ENCODE measurements at regions not wholly inside any gene's neighbourhood (a gene's known extent, or its start where the extent isn't known, plus 50 kb on each side); places are given as distances from the start of the nearest gene placed in this dataset.

DNA sequence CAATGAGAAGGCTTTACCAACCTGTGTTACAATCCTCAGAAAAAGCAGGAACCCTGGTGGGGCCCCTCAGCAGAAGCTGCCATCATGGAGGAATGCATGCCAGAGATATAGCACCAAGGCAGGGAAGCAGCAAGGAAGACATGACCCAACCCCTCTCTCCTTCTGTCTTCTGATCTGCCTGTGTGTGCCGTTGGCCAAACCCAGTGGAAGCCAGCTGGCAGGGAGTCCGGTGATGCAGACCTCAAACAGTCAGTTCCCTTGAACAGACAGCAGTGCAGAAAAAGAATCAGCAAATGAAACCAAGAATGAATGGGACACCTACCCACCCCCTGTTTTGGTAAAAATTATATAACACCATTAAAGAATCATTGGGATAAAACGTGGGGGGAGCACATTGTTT, 234.2 kb downstream of the ZNF608 start:
- no peaks in the 10 kb centered on the region for H3K9me3 ChIP-seq (ENCODE audit: control insufficient read depth, low read depth, low read length)
- H3K79me1 ChIP-seq (ENCODE audit: insufficient read depth, low read depth, low read length, poor library complexity, severe bottlenecking) = no peaks in the 10 kb centered on the region
- H3K27ac ChIP-seq (ENCODE audit: insufficient read length, low read depth, low read length) = no peak overlapping the region
- no peak overlapping the region for H3K18ac ChIP-seq (ENCODE audit: insufficient read length, low read depth, low read length)
- H2BK20ac ChIP-seq (ENCODE audit: low read depth, low read length, poor library complexity, severe bottlenecking) = no peak overlapping the region
- no peak overlapping the region for H2BK5ac ChIP-seq (ENCODE audit: insufficient read length, low read length)
- H4K8ac ChIP-seq (replicated peaks; ENCODE audit: insufficient read length, low read depth, low read length) = no peak overlapping the region
- H3K23ac ChIP-seq (ENCODE audit: insufficient read length, low read depth, low read length) = no peak overlapping the region
- peaks cover under 1% of the 10 kb centered on the region; the same call in 1 of the 2 replicates for H3K4me1 ChIP-seq (ENCODE audit: insufficient read depth, low read length)
- H3K14ac ChIP-seq (ENCODE audit: insufficient read depth, low read length) = no peak overlapping the region
- H4K5ac ChIP-seq (ENCODE audit: insufficient read length, low read depth, low read length) = no peak overlapping the region
- no CpG with 5 or more reads among the region's 3 CpGs for WGBS (ENCODE audit: extremely low coverage, insufficient read length, low lambda C conversion rate)
- H3K4me2 ChIP-seq (ENCODE audit: insufficient read depth, insufficient read length, low read length) = no peak overlapping the region
- Mint-ChIP-seq H3K36me3 (ENCODE audit: insufficient read depth in 1 of 3, low read depth in 3 of 3) (no peaks in the 10 kb centered on the region), H3K4me3 (no peak overlapping the region), H3K4me1 (peaks cover 13 to 17% of the 10 kb centered on the region in 2 experiments), H3K27ac (no peak overlapping the region), H3K9me3 (no peaks in the 10 kb centered on the region; a peak in 1 of 5 replicates), H3K27me3 (ENCODE audit: low read depth) (no peaks in the 10 kb centered on the region; the same call in 1 of the 2 replicates)
- DNase-seq = no peak
- H3T11ph ChIP-seq (ENCODE audit: low read length) = no peak overlapping the region
- H3K27me3 ChIP-seq (ENCODE audit: insufficient read depth, low read length) = no peaks in the 10 kb centered on the region
- H4K20me1 ChIP-seq (ENCODE audit: control insufficient read depth, insufficient read depth, insufficient read length) = no peaks in the 10 kb centered on the region
- no peak overlapping the region for H2AFZ ChIP-seq (ENCODE audit: low read length)
- H2BK12ac ChIP-seq (ENCODE audit: insufficient read length, low read depth, low read length) = no peak overlapping the region
- no peak overlapping the region for H3K4ac ChIP-seq (ENCODE audit: low read depth, low read length)
- no peaks in the 10 kb centered on the region for H3K79me2 ChIP-seq (ENCODE audit: insufficient read depth, low read length)
- H2BK15ac ChIP-seq (ENCODE audit: low read depth, low read length) = no peak overlapping the region
- H3K9ac ChIP-seq (ENCODE audit: extremely low read depth, insufficient read length, low read length) = no peak overlapping the region
- H2BK120ac ChIP-seq (ENCODE audit: low read depth, low read length, poor library complexity, severe bottlenecking) = no peak overlapping the region
- no peak for TF ChIP-seq CTCF (conservative IDR thresholded peaks at IDR 0.05)
- no peaks in the 10 kb centered on the region for H3K23me2 ChIP-seq (ENCODE audit: insufficient read length, low read depth, low read length, poor library complexity, severe bottlenecking)
- no peak overlapping the region for H3K56ac ChIP-seq (ENCODE audit: insufficient read length, low read depth, low read length)
- H4K91ac ChIP-seq (ENCODE audit: insufficient read length, low read depth, low read length) = no peak overlapping the region
- no peak overlapping the region for H2AK5ac ChIP-seq (ENCODE audit: insufficient read length, low read length)
